Skeletal muscle tissue (tissue), 3 donors: ENCODE measurements at regions not wholly inside any gene's neighbourhood (a gene's known extent, or its start where the extent isn't known, plus 50 kb on each side); places are given as distances from the start of the nearest gene placed in this dataset.
A peak's percentile ranks its signal among the peaks of the same experiment; 100 is the strongest.

Experiments used
- H3K27ac ChIP-seq: one replicate; pipeline ENCODE4 v1.7.0; 2013; ENCODE audit warnings: mild to moderate bottlenecking, low read depth, low read length, inconsistent platforms
- H3K27me3 ChIP-seq, 3 donors: one replicate each; pipeline ENCODE4 v1.7.0; 2013; ENCODE audit warnings: low read length in 3 of 3; ENCODE audit not compliant: control insufficient read depth in 3 of 3, insufficient read depth in 3 of 3
- H3K36me3 ChIP-seq, 3 donors: one replicate each; pipeline ENCODE4 v1.7.0; 2013; ENCODE audit warnings: low read length in 3 of 3; ENCODE audit not compliant: control insufficient read depth in 3 of 3, insufficient read depth in 3 of 3
- H3K4me1 ChIP-seq, 3 donors: one replicate each; pipeline ENCODE4 v1.7.0; 2013; ENCODE audit warnings: low read length in 3 of 3, mild to moderate bottlenecking in 3 of 3; ENCODE audit not compliant: control insufficient read depth in 3 of 3, insufficient read depth in 3 of 3
- H3K4me3 ChIP-seq, 3 donors: one replicate each; pipeline ENCODE4 v1.7.0; 2013; ENCODE audit warnings: low read length in 3 of 3
- H3K9ac ChIP-seq, 3 donors: one replicate each; pipeline ENCODE4 v1.7.0; 2013; ENCODE audit warnings: low read length in 3 of 3, mild to moderate bottlenecking in 3 of 3, moderate library complexity in 2 of 3, low read depth in 1 of 3
- H3K9me3 ChIP-seq, 3 donors: one replicate each; pipeline ENCODE4 v1.7.0; 2013; ENCODE audit warnings: low read length in 3 of 3; ENCODE audit not compliant: control insufficient read depth in 3 of 3
- donor health status: Osteomylitis.

DNA sequence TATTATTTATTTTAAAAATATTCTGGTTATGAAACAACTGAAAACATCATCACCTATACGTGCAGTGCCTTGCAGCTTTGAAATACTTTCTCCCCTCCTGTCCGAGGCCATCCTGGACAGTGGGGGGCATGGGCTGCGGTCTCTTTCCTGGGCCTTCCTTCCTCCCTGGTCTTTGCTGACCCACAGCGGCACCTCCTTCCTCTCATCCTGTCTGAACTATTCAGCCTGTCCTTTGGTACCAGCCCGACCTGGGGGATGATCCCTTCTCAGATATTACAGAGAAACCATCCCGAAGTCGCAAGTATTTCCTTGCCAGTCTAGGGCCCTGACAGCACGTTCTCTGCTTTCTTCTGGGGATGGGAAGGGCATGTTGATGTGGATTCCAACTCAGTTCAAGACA, 736.6 kb upstream of the HS6ST1 start:
- Histone ChIP-seq H3K4me1 (no peaks in the 10 kb centered on the region), H3K9ac (no peak overlapping the region), H3K4me3 (no peak overlapping the region), H3K27ac (no peak overlapping the region), H3K36me3 (no peaks in the 10 kb centered on the region), H3K9me3 (no peaks in the 10 kb centered on the region), H3K27me3 (peaks cover 0 to 3% (median 0%) of the 10 kb centered on the region in 3 donors)

- no peaks in the 10 kb centered on the region for H3K4me1 ChIP-seq
- H3K9ac ChIP-seq: no peak overlapping the region
- H3K4me3 ChIP-seq: no peak overlapping the region
- H3K36me3 ChIP-seq: no peaks in the 10 kb centered on the region
- no peaks in the 10 kb centered on the region for H3K9me3 ChIP-seq
- no peak overlapping the region for H3K27ac ChIP-seq
- H3K27me3 ChIP-seq: no peaks in the 10 kb centered on the region
Measured at GRCh38 chr2:129055824-129056223, 737.2 kb upstream of the HS6ST1 start.

DNA sequence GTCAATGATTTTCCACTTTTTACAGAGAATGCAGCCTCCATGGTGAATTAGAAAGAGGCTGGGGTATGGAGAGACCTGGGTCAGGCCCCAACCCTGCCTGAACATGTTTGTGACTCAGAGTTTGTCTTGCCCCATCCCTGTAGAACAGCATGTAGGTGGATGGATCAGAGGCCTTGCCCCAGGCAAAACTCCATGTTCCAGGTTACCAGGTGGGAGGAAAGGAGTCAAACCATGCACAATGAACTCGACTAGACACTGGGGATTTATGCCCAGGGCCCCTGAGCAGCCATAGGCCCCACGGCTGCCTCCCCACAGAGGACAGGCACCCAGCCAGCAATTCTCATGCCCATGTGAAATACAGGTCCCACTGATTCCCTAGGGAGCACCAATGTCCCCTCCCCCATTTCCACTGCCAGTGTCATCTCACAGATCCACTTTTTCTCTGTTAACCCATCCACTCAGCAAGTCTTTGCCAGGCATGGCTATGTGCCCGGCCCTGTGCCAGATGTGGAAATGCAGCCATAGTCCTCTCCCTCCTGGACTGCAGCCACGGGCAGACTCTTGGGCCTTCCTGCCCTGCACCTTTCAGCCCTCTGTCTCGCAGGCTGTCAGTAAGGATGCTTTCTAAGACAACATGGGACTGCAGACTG, 737.8 kb upstream of the HS6ST1 start:
- Histone ChIP-seq H3K9ac (no peak overlapping the region), H3K36me3 (no peaks in the 10 kb centered on the region), H3K9me3 (no peaks in the 10 kb centered on the region), H3K27ac (no peak overlapping the region), H3K27me3 (no peaks in the 10 kb centered on the region), H3K4me3 (no peak overlapping the region), H3K4me1 (no peaks in the 10 kb centered on the region)

DNA sequence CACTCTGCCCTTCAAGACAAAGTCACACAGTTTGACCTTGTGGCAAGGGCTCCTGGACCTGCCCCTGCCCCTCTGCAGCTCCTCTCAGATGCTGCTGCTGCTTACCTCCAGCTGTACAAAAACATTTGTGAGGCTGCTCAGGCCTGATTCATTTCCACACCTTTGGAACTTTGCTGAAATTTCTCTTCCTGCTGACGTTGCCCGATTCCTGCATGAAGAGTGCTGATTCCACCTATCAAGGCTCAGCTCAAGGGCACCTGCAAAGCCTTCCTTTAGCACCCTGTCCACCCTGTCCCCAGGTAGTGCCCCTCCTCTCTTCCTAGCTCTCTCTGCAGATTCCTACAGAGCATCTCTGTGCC, 738.3 kb upstream of the HS6ST1 start:
- Histone ChIP-seq H3K27ac (no peak overlapping the region), H3K9ac (no peak overlapping the region), H3K27me3 (no peaks in the 10 kb centered on the region), H3K4me3 (no peak overlapping the region), H3K36me3 (no peaks in the 10 kb centered on the region), H3K9me3 (no peaks in the 10 kb centered on the region), H3K4me1 (no peaks in the 10 kb centered on the region)

DNA sequence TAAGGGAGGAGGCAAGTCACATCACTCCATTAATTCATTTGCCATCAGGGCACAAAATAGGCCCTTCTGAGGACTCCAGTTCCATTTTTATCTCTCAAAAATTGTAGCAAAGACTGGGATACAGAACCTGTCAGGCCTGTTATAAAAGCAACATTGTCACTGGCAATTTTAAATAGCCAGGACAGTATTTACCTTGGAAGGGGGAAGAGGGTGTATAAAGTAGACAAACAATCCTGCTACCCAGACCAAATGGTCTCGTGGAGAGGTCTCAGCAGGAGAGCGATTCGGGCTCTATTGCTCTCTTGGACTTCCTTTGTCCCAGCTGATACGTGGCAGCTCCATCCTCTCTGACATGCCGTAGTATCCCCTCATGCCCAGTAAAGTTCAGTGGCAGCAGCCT, 740.3 kb upstream of the HS6ST1 start:
- Histone ChIP-seq H3K9me3 (no peaks in the 10 kb centered on the region), H3K36me3 (no peaks in the 10 kb centered on the region), H3K9ac (no peak overlapping the region), H3K27ac (no peak overlapping the region), H3K4me3 (no peak overlapping the region), H3K27me3 (no peaks in the 10 kb centered on the region), H3K4me1 (no peaks in the 10 kb centered on the region)

GRCh38 chr2:129059476-129059875, 740.8 kb upstream of the HS6ST1 start:
- Histone ChIP-seq H3K4me3 (no peak overlapping the region), H3K27ac (no peak overlapping the region), H3K9ac (no peak overlapping the region)

DNA sequence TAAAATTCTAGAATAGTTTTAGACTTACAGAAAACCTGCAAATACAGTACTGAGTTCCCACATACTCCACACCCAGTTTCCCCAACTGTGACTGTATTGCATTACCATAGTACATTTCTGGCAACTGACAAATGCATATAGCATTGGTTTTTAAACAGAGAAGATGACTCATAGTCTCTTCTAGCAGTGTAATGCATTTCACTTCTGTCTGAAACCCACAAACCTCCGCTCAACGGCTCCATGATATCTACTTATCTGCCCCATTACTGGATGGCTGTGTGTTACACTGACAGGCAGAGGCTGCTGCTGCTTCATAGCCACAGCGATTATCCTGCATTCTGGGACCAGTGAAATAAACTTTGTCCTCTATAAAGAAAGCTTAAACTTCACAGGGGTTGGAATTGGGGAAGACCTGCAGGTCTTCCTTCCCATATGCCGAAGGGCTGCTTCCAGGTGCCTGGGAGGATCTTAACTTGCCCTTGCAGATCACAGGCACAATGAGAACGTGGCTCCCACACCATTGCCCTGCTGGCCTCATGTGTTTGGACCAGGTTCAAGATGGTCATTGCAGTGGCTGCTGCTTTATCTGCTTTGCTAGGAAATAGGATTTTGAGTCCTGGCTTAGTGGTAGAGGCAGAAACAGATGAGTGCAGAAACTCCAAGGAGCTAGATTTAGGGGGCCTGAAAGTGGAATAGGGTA, 742.6 kb upstream of the HS6ST1 start:
- H3K36me3 ChIP-seq: no peaks in the 10 kb centered on the region
- H3K9me3 ChIP-seq: no peaks in the 10 kb centered on the region
- H3K9ac ChIP-seq: peak overlapping the region in 1 of 3 donors; percentile 2
- H3K27ac ChIP-seq: no peak overlapping the region
- H3K4me1 ChIP-seq: no peaks in the 10 kb centered on the region
- no peaks in the 10 kb centered on the region for H3K27me3 ChIP-seq
- no peak overlapping the region for H3K4me3 ChIP-seq

More at GRCh38 chr2:129059476-129059875, 740.8 kb upstream of the HS6ST1 start:
- H3K36me3 ChIP-seq: no peaks in the 10 kb centered on the region
- H3K9me3 ChIP-seq: no peaks in the 10 kb centered on the region
- no peaks in the 10 kb centered on the region for H3K4me1 ChIP-seq
- H3K27me3 ChIP-seq: no peaks in the 10 kb centered on the region

DNA sequence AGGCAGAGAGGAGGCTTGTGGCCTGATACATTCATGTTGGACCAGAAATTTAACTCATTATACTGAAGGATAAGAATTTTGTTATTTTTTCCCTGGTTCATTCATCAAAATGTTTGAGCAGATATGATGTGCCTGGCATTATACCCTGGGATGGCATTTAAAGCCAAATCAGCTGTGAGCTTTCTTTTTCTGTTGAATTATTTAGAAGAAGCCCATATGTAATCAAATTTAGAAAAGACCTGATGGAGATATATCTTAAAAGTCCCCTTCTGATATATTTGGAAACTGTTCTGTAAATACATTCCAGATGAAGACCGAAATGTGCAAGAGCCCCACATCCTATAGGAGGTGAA, 743.1 kb upstream of the HS6ST1 start:
- H3K9ac ChIP-seq: no peak overlapping the region
- H3K4me3 ChIP-seq: no peak overlapping the region
- no peaks in the 10 kb centered on the region for H3K27me3 ChIP-seq
- no peaks in the 10 kb centered on the region for H3K9me3 ChIP-seq
- H3K36me3 ChIP-seq: no peaks in the 10 kb centered on the region
- no peak overlapping the region for H3K27ac ChIP-seq
- no peaks in the 10 kb centered on the region for H3K4me1 ChIP-seq

DNA sequence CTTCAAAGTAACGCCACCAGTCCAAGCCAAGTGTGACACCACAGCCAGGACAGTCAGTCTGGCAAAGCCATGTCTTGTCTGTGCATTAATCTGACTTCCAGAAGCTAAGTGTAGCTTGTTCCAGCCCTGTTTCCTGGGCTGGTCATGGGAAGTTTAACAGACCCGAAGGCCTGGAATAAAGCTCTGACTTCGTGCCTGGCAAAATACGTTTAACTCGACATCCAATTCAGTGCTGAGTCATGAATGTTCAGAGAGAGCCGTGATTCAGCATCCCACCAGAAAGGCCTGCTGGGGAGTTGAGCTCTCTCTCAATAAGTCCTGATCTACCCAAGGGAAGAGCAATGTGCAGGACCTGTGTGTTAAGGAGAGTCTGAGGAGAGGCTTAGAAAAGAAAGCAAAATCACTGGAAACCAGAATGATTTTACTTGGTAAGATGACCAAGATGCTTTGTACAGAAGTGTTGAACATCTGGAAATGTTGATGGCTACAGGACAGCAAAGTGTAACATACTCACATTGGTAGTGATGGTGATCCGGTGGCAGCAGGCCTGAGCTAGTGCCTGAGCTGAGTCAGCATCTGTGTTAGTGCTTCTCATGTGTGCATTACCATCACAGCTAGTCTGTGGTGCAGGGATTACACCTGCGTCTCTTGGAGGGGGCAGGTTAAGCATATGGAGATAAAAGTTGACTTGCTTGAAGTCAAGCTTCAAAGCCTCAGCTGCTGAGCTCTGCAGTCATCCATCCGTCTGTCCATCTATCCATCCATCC, 743.7 kb upstream of the HS6ST1 start:
- Histone ChIP-seq H3K27ac (no peak overlapping the region), H3K36me3 (no peaks in the 10 kb centered on the region), H3K9me3 (no peaks in the 10 kb centered on the region), H3K27me3 (no peaks in the 10 kb centered on the region), H3K4me1 (no peaks in the 10 kb centered on the region), H3K4me3 (no peak overlapping the region), H3K9ac (no peak overlapping the region)

DNA sequence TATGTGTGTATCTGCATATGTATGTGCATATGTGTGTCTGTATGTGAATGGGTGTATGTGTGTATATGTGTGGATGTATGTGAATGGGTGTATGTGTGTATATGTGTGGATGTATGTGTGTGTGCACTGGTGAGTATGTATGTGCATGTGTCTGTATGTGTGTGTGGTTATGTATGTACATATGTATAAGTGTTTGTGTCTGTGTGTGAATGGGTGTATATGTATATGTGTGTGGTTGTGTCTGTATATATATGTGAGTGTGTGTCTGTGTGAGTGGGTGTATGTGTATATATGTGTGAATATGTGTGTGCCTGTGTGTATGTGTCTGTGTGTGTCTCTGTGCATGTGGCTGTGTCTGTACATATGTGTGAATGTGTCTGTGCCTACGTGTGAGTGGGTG, 748.4 kb upstream of the HS6ST1 start:
- Histone ChIP-seq H3K27me3 (peaks cover 3 to 5% (median 4%) of the 10 kb centered on the region in 3 donors), H3K36me3 (no peaks in the 10 kb centered on the region), H3K9ac (no peak overlapping the region), H3K4me3 (no peak overlapping the region), H3K4me1 (no peaks in the 10 kb centered on the region), H3K27ac (no peak overlapping the region), H3K9me3 (no peaks in the 10 kb centered on the region)
